ENCODE measurements at regions not wholly inside any gene's neighbourhood (a gene's known extent, or its start where the extent isn't known, plus 50 kb on each side); places are given as distances from the start of the nearest gene placed in this dataset.
"Not testable (repeated sequence)": the region's sequence is repeated elsewhere in the genome, so short reads cannot be mapped to it uniquely, and the experiment has no call there.

DNA sequence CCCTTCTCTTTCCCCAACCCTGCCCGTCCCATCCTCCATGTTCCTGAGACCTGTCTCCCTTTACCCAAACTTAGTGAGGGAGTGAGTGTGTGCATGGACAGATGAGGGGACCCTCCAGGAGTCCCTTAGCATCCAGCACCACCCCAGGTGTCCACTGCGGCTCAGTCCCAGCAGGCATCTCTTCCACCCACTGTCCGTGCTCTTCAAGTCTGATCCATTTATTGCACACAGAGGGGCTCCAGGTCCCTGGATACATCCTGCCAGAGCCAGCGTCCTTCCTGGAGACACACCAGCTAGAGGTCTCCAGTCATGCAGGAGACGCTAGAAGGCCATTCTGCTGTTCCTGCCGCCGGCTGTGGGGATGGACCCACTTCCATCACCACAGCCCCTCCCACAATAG lies 239.2 kb downstream of the ADGRD1 start:
- DNase-seq: no peak

DNA sequence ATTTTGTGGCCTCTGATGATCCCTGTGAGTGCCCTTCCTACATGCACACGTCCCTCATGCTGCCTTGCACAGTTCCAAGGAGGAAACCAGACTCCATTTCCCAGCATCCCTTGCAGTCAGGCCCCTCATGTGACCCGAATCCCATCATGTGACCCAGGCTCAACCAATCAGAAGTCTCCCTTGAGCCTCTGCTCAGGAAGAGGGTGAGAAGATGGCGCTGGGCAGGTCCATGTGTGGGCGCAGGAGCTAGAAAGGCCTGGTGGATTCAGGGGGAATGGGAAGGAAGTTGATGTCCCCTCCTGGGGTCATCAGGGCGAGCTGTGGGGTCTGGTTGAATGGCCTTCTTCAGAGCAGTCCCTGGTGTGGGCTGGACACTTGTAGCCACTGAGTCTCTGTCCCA lies 240.5 kb downstream of the ADGRD1 start:
- DNase-seq: peak; percentile 55

DNA sequence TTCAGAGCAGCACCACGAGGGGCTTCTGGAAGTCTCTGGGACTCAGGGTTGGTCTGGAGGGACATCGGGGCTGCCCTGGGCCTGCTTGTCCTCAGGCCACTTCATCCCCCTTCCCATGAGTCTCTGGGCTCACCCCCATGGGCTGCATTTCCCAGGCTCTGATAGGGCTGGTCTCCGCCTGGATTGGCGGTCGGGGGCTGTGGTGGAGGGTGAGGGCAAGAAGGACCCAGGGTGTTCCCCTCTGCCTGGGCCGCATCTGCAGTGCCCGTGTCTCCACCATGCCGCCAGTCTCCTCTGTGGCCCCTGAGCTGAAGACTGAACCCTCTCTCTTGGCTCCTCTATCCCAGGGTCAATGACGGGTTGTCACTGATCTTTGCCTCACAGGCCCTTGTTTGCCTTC lies 242.1 kb downstream of the ADGRD1 start:
- DNase-seq: no peak

DNA sequence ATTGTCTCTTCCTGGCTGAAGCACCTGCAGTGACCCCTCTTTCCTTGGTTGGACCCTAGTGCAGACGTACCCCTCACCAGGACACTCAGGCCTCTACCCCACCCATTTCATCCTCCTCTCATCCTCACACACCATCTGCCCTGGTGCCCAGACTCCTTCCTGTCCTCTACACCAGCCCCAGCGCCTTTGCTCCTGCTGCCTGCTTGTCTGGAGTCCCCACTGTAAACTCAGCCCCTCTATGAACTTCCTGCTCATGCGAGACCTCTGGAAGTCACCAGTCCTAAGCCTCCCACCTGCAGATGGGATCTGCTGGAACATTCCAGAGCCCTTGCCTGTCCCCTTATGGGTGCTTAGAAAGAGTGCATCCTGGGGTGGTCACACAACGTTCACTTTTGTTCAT lies 242.5 kb downstream of the ADGRD1 start:
- DNase-seq: no peak

DNA sequence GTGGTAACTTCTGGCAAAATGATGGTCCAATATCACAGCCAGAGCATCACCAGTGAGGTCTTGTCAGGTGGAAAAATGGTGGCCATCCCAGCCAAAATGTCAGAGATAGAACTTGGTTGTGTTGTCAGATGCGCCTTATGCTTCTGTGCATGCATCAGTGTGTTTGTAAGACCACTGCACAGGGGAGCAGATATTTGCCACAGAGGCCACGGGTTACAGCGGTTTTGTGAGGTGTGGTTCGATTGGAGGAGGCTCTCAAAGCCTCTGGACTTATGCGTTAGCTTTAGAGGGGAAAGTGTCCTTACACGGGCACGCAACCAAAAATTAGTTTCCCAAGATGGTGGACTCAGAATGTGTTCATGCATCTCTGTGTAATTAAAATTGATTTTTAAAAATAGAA lies 243.8 kb downstream of the ADGRD1 start:
- DNase-seq: no peak

DNA sequence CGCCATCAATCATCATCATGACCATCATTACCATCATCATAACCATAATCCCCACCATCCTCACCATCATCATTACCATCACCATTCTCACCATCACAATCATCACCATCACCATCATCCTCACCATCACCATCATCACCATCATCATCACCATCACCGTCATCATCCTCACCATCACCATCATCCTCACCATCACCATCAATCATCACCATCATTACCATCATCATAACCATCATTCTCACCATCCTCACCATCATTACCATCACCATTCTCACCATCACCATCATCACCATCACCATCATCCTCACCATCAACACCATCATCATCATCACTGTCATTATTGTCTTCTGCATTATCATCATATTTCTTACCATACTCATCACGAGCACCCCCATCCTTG lies 245.5 kb downstream of the ADGRD1 start:
- no peak for DNase-seq

DNA sequence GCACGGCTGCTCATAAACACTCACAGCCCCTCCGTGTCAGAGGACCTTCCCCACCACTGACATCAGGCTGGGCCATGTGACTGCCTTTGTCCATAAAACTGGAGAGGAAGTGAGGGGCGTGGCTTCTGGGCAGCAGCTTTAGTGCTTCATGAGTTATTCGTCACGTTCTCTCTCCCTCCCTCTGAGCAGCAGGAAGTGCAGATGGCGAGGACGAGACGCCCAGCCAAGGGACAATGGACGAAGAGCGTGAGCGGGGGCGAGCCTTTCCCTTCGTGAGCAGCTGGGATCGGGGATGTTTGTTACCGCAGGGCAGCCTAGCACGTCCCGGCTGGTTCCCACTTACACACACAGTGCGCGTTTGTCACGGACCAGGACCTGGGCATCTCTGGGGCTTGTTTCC lies 248.2 kb downstream of the ADGRD1 start:
- not testable (repeated sequence) for DNase-seq

DNA sequence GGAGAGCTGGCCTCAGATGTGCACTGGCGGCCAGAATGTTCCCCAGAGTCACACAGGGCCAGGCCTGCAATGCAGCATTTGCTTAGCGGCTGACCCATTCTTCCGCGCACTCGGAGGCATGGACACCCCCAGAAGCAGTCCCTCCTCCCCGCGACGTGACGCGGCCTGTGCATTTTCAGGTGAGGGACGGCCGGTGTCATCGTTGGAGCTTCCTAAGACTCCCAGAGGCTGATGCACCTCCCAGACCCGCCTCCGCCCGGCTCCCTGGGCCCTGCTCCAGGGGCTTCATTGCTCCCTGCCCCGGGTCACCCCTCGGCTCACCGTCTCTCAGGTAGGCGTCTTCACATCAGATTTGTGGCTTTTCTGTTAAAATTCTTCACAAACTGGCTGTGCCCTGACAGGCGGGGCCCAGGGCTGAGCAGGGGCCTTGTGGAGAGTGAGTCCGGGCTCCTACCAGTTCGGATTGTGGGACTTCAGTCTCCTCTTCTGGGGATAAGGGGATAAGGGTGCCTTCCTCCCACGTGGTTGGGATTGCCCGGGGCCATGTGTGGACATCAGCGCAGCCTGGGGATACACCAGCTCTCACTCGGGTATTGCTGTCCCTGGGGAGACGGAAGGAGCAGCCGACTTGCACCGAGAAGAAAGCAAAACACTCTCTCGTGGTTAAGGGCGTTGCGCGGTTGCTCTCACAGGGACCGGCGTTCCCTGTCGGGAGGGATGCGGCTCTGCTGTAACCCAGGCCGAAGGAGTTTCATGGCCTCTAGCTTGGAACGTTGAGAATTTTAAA lies 249.1 kb downstream of the ADGRD1 start:
- no peak for DNase-seq

DNA sequence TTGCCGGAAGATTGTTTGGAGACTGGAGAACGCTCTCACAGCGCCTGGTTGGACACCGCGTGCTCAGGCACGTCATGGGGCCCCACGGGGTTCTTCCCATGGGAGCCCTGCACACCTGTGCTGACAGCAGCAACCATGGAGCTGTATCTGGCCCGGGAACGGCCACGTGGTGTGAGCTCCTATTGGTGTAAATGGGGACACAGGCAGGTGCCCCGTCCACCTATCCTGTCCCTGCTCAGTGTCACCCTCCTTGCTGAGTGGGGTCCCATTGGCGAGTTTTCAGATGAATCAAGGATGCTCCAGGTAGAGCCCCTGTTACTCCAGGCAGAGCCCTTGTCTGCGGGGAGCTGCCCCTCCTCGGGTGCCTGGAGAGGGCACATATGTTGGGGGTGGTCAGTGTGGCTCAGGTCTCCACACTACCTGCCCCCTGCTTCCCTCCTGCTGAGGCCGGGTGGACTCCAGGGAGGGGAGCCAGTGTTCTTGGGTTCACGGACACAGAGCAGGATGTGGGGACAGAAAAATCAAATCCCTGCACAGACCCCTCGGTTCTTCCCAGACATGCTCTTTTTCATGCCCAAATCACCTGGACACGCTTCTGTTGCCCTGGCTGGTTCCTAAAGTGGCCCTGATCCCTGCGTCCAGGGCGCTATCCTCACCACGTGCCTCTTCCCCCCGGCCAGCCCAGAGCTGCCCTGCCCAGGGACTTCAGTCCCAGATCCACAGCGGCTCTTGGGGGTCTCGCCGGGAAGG lies 250.1 kb downstream of the ADGRD1 start:
- no peak for DNase-seq

DNA sequence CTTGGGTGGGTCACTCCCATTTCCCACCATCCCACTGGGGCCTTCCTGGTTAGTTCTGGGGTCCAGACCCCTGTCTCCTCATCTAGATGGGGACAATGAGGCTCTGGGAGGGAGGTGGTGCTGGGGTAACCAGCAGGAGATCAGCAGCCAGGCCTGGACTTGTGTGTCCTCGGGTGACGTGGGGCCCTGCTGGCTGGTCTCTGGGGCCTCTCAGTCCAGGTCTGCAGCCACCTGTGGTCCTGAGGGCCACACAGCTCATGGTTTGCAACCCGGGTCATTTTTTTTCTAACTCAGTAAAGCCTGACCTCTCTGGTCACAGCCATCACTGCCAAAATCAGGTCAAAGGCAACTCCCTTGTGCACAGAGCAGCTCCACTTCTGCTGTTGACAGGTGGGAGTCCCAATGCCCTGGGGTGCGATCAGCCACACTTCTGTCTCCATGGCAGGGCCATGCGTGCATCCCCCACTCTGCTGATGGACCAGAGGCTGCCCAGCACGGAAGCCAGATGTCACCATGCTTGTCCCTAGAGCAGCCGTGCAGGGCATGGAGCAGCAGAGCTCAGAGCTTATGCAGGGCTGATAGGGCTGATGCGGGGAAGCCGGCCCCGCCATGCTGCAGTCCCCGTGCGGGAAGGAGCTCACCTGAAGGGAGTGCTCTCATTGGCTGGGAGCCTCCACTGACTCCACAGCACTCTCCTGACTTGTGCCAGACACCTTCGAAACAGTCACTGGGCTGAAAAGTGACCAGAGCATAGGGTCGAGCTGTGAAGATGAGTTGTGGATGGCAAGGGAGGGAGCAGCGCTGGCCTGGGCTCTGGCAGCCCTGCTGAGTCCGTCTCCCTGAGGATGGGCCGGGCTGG lies 250.9 kb downstream of the ADGRD1 start:
- no peak for DNase-seq

DNA sequence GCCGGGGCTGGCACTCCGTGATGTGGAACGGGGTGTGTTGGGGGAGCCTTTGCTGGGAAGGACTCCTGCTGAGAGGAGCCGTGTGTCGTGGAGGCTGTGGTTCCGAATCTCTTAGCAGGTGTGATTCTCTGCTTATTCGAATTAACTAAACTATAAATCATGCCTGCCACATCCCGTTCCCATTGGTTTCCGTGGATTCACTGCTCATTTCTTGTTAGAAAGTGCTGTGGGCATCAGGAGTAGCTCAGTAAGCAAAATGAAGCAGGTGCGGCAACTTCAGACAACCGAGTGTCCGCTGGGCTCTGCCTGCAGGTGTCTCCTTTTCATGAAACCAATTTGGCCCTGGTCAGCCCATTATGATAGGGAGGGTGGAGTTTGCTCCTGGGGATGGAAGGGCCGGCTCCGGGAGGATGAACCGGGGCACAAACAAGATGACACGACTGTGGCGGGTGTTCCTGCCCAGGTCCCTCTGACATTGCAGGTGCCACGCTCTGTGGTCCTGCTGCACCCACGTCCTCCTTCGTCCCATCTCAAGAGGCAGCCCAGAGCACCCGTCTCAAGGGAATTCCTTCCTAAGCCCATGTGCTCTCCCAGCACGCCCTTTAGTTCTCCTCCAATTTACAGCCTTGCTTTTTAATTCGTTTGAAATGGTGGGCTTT lies 251.7 kb downstream of the ADGRD1 start:
- not testable (repeated sequence) for DNase-seq

DNA sequence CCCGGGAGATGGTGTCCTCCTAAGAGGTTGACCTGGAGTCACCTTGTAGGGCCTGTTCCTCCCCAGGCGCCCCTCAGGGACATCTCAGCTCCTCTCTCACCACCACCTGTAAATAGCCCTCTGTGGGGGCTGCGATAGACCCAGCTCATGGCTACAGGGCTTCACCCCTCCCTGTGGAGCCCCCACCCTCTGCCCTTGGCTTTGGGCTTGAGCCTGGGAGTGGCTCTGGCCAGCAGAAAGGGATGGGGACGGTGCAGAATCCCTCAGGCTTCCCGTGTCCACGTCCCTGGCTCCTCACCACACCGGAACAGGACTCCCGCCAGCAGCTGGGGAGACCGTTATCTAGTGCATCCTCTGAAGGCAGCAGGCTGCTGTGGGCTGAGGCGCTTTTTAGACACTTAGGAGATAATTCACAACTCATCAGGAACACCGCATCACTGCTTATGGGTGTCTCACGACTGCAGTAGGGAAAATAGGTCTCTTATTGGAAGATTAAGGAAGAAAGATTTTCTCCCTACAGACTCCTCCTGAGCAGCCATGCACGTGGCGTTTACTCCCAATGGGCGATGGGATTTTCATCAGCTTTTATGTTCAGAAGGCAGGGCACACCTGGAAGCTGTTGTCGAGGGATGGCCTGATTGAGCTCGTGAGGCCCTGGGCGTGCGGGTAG lies 253.1 kb downstream of the ADGRD1 start:
- DNase-seq: not testable (repeated sequence)

DNA sequence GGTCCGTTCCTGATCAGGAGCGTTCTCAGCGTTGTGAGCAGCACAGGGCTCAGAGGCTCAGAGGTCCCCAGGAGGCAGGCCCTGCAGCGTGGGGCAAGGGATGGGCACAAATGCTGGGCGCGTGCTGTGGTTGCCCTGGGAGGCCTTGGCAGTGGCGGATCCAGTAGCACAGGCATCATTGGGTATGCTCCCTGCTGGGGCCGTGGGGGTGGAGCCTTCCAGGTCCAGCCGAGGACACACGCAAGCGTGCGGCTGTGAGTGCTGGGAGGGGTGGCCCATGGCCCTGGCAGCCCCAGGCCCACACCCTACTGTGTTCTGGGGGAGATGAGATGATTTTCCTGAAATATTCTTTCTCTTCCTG lies 253.6 kb downstream of the ADGRD1 start:
- DNase-seq: not testable (repeated sequence)

DNA sequence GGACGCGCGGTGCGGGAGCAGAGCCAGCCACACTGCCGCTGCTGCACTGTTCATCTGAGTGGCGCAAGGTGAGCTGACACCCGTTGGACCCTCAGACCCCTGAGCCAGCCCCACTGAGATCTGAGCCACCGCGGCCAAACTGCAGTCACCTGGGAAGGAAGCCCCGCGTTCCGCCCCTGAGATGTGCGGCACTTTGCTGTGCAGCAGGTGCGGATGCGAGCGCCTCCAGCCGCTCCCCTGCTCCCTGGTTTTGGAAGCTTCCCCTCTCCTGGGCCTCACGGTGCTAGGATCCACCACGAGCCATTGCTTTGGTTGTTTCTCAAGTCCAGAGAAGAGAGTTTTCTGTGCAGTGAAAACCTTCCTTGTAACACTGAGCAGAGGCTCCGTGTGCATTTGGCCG lies 254.1 kb downstream of the ADGRD1 start:
- not testable (repeated sequence) for DNase-seq

DNA sequence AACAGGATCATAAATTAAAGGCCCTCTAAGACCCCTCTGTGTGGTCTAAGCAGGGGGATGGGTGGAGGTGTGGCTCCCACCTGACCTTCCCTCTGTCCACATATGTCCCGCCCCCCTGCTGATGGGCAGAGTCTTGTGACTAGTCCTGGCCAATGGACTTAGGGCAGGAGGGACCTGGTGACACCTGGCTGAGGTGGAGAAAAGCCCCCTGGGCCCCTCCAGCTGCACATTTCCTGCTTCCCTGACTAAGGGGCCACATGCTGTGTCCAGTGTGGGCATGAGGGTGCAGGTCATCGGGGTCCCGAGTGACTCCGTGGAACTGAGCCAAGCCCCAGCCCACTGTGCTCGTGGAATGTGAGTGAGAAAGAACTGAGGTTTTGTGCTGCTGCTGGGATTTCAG lies 254.7 kb downstream of the ADGRD1 start:
- no peak for DNase-seq

DNA sequence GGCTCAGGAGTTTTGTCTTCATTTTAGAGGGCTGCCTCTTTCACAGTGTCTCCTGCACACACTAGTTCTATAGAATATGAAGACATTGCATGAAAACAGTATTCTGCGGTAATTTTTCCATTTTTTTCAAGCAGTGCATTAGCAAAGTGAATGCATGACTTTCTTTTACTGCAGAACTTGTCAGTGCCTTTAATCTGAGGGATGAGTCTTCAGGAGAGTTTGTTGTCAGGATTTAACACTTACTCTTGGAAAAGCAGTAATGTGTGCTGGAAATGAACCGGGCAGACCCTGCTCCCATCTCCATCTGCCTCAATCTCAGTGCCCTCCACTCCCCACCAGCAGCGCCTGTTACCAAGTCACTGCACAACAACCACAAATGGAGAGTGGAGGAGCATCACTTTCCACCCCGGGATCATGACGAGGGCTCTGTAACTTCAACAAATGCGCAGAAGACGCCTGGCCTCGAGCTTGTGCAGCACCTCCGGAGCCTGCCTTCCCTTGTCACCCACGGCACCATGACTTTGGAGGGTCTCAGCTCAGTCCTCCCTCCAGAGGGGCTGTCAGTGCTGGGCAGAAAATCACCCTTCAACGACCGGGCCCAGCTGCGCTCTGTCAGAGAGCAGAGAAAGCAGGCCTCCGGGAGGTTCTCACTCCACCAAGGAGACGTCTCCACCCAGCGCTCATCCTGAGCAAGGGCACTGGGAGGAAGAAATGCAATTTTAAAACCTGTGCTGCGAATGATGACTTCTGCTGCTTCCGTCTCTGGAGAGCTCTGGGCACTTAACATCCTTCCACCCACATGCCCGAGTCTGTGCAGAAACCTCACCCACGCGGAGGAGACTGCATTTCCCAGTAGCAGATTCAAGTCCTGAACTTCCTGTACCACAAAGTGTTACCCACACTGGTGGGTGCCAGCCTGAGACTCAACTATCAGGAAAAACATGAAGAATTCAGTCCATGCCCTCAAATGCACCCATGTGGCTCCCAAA lies 255.7 kb downstream of the ADGRD1 start:
- no peak for DNase-seq

DNA sequence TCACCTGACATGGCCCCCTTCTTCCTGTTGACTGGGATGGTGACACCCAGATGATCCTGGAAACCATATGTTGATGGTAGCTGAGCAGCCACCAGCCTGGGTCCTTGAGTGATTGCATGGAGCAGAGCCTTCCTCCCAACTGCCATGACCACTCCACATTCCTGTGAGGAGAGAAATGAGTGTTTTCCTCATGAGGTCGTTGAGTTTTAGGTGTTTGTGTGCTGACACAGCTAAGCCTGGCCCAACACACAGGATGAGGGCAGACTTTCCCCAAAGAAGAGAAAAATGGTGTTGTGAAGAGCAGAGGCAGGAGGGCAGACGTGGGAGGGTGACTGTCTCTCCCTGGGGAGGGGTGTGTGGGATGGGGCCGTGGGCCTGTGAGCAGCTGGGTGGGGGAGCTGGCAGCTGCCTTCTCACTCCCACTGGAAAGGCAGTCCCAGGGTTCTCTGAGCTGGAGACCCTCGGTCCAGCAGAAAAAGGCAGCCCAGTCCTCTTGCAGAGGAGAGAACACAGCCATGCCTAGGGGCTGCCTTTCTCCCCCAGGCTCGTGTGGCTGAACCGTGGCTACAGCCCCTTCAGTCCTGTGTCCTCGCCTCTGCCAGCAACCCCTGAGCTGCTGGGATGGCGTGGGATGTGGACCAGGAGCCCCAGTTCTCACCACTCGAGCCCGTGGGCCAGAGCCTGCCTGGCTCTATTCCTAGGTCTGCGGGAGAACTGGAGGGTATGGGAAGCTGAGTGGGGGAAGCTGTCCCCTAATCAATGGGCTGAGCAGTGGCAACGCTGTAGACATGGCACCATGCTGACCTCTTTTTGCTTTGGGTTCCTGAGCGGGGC lies 257.0 kb downstream of the ADGRD1 start:
- no peak for DNase-seq

DNA sequence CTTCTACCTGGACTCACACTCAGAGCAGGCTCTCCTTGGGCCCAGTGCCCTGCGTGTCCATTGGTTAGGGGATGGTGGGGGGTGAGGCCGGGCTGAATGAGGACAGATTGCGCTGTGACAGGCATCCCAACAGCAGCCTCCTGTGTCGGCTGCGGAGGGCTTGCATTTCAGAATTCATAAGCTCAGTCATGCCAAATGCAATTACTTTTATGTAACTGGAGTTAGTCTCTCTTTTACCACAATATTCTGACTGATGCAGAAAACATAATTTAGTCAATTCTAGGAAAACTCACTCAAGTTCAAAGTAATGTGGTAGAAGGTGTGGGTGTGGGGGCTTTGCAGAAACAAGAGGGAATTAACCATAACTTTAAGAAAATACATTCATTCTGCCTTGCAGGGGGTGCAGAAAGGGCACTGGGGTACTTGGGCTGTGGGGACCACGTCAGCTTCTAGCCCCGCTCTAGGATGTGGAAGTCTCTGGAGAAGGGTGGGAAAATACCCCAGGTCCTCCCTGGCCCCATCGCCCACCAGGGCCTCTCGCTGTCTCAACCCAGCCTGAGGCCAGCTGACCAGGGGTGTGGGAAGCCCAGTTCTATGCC lies 257.7 kb downstream of the ADGRD1 start:
- no peak for DNase-seq

DNA sequence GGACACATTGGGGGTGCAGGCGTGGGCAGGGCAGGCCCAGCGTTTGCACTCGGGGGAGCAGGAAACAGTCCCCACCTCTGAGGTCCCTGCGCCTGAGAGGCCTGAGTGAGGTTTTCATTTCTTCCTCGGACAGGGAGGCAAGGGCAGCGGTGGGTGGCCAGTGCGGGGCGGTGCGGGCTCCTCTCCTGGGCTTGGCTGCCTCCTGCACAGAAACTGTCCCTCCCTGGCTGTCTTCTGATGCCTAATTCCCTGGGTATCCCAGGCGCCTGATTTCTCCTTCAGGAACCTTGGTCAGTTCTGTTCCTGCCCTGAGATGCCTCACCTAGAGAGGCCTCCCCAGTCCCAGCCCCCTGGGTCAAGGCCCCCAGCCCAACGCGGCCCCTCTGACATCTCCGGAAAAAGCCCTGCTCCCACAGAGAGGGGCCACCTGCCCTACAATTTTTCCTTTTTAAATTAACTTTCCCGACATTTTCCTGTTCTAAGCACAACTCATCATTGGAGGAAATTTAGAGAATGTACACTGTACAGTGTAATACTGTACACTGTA lies 260.3 kb downstream of the ADGRD1 start:
- no peak for DNase-seq

Data from OCI-M1 (cell line).